GM19035 (cell line): ENCODE measurements at regions not wholly inside any gene's neighbourhood (a gene's known extent, or its start where the extent isn't known, plus 50 kb on each side); places are given as distances from the start of the nearest gene placed in this dataset.

ENCODE experiments used
- ATAC-seq: cut with Tn5 transposase; IDR thresholded peaks from one replicate; pipeline ENCODE4 v1.9.1; 2021; ENCODE audit not compliant: unreplicated experiment

DNA sequence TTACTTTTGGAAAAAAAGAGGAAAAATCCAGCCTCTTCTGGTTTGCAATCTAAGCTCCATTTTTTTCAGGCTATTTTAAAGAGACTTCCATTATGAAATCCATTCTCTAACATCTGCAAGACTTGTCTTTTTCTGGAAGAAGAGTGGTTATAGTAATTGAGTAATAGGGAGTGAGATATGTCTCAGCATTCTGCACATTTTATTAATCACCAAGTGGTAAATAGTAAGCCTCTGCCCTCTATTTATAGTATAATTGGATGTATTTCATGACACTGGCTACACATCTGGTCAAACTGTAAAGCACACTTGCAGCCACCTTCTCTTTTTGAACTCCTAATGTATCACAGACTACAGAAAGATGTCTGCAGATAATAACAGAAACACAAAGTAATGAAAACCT, 391.1 kb downstream of the ETS1 start:
- ATAC-seq, result no peak

DNA sequence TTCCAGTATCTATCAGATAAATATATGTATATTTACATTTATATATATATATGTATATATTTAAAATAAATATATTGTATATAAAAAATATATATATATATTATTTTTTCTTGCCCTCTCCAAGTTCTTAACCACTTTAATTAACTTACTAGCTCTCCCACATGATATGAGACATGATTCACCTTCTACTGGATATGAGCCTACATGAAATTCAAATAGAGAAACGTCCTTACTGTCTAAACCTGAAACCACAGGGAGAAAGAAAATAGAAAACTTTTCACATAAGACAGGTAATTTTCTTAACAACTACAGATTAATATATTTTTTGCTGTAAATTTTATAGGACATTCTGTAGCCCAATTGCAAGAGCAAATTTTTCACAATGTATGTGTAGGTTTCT, 391.6 kb downstream of the ETS1 start:
- ATAC-seq, result no peak

DNA sequence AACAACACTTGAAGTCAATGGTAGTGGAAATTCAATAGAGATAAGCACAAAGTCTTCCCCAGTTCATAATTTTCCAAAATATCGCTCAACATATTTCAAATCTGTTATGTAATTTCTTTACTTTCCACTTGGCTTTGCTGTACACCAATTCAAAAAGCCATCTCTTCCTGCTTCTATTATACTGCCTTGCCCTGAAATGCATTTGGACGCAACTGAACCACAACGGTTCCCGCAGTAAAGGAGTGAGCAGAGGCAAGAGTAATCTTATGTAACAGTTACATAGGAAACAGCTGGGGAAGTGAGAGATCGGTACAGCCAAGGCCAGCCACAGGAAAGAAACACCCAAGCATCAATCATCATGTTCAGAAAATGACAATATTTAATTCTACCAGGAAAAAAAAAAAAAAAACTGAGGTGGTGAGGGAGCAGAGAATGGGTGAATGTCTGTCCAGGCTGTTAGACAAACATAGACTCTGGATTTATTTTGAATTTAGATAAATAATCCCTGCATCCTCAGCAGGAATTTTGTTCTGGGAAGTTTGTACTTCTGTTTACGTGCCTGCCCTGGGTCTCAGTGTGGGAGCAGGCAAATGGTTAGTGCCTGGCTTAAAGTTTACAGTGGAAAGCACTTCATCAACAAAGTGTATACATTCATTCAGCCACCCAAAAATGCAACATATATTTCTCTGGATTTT, 392.2 kb downstream of the ETS1 start:
- ATAC-seq, result no peak

GRCh38 chr11:128194216-128194615, 393.1 kb downstream of the ETS1 start:
- no peak for ATAC-seq

- ATAC-seq, result no peak
Measured at GRCh38 chr11:128193615-128194014, 393.7 kb downstream of the ETS1 start.

GRCh38 chr11:128190312-128190711, 397.0 kb downstream of the ETS1 start:
- ATAC-seq, result no peak

DNA sequence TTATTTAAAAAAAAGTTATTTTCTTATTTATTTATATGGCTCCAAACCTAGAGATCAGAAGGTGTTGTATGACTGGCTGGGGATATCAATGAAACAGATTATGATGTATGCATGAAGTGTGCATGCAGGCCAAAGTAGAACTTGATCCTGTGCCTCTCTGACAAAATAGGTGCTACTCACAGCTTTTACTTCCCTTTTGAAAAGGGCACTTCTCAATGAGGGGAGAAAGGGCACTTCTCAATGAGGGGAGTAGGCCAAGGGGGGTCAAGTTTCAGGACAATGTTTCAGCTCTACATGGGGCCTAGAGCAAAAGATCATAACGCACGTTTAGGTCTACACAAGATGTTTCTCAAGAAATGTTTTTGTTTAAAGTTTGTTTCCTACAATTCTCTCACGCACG, 397.5 kb downstream of the ETS1 start:
- ATAC-seq, result no peak

DNA sequence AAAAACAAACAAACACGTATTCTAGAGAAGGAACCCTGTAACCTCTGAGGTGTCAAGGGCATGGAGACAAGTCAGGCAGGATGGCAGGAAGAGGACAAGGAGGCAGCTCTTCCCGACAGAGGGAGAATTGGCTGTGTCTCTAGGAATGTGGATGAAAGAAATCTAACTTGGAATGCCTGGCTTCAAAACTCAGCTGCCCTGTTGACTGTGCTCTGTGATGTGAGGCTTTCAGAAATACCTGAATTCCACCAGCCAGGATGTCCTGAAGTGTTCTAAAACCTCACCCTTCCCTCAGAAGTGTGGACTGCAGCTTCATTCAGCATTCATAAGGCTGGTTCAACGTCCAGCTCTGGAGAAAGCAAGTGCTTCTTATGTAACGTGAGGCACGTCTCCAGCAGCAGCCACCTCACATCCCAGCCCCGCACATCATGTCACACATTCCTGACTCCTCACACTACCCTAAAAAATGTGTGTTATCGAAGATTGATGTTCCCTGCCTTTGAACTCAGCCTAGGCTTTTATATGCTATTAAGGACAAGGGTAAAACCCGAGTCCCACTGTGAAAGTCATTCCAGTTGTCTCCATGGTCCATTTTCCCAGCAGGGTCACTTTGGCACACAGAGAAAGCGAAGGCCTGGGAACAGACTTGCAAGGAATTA, 398.9 kb downstream of the ETS1 start:
- no peak for ATAC-seq

DNA sequence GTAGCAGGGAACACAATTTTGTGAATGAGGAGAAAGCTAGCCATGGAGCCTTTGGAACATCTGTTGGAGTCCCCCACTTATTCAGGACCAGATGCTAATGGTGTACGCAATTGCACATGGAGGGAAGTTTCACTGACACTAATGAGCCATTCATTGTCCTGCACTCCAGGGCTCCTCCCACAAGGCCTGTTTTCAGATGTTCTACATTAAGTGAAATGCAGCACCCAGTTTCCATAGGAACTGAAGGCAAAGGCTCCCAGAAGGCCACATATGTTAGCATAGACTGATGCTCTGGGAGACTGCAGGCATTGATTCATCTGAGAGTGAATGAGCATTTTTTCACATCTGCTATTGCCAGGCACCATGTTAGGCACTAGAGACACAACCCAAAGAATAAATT, 399.5 kb downstream of the ETS1 start:
- ATAC-seq, result no peak

DNA sequence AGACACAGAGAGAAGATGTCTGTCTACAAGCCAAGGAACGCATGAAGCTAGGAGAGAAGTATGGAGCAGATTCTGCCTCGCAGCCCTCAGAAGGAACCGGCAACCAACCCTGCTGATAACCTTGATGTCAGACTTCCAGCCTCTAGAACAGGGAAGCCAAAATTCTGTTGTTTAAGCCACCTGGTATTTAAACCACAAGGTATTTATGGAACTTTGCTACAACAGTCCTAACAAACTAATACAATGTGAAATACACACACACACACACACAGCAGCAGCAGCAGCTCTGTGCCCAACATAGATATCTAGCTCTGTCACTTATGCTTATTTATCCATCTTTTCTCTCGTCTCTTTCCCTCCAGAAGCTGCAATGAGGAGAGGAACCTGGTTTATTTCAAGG, 400.0 kb downstream of the ETS1 start:
- no peak for ATAC-seq

DNA sequence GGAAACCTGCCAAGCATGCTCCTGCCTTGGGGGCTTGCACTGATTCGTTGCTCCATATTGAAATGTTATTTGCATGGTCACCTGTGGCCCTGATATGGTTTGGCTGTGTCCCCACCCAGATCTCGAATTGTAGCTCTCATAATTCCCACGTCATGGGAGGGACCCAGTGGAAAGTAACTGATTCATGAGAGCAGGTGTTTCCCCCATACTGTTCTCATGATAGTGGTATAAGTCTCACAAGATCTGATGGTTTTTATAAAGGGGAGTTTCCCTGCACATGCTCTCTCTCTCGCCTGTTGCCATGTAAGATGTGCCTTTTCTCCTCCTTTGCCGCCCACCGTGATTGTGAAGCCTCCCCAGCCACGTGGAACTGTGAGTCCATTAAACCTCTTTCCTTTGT, 402.4 kb downstream of the ETS1 start:
- ATAC-seq, result no peak

DNA sequence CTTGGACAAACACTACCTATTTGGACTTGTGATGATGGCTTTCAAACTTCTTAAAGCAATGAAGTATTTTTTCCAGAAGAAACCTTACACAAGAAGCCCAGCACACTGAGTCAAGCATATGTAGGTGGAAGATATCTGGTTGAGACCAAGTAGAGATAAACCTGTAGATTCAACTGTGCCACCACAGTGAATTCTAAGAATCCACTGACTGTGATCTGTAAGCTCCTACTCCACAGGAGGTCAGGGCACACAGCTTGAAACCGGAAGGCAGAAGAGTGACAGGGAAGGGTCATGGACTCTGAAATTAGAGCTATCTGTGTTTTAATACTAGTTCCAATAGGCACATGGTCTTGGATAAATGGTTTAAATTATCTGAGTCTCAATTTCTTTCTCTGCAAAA, 404.5 kb downstream of the ETS1 start:
- no peak for ATAC-seq

DNA sequence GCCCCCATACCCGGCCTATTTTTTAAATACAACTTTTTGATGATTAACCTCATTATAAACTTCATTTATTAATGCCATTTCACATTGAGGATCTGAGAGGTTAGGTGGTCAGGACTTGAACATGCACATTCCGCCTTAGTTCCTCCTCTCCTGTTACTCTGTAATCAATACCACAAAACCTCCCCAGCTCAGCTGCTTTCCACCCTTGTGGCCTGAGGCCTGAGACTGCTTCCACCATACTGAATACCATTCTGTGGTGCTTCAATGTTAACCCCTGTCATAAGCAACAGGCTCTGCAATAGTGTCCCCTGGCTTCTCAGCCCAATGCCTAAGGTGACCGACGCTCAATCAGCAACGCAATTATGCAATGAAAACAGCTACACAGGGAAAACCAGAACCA, 405.4 kb downstream of the ETS1 start:
- no peak for ATAC-seq

DNA sequence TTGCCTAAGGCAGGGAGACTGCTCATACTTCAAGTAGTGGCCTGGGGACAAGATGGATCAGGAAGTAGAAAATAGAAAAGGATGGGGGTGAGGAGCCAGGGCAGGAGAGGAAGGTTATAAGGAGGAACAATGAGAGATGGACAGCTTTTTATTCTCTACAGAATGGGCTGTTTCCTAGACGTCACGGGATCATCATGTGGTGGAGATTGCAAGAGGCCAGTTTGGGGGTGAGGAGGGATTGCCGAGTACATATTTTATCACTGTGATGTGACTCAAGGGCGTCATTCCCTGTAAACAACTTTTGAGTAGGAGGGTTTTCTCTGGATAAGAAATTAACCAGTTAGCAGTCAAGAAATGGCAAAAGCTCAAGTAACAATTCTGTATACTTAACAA, 406.3 kb downstream of the ETS1 start:
- ATAC-seq, result no peak

GRCh38 chr11:128180441-128181087, 406.8 kb downstream of the ETS1 start:
- ATAC-seq, result no peak

- ATAC-seq, result no peak
Measured at GRCh38 chr11:128179512-128179911, 407.8 kb downstream of the ETS1 start.

DNA sequence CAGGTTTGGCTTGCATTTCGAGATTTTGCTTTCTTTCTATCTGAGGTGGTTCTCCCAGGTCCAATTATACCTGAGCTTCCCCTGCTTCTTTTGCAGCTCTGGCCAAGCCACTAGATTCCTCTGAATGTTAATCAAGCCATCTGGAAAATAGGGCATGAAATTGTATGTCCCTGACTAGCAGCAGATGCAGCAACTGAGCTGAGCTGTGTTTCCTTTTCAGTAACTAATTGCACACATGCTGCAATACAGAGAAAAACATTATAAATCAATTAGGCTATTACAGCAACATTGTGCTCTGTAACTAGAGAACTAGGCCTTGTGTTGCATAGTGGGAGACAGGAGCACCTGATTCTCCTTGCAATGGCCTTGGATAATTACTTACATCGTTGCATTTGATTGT, 408.3 kb downstream of the ETS1 start:
- no peak for ATAC-seq

DNA sequence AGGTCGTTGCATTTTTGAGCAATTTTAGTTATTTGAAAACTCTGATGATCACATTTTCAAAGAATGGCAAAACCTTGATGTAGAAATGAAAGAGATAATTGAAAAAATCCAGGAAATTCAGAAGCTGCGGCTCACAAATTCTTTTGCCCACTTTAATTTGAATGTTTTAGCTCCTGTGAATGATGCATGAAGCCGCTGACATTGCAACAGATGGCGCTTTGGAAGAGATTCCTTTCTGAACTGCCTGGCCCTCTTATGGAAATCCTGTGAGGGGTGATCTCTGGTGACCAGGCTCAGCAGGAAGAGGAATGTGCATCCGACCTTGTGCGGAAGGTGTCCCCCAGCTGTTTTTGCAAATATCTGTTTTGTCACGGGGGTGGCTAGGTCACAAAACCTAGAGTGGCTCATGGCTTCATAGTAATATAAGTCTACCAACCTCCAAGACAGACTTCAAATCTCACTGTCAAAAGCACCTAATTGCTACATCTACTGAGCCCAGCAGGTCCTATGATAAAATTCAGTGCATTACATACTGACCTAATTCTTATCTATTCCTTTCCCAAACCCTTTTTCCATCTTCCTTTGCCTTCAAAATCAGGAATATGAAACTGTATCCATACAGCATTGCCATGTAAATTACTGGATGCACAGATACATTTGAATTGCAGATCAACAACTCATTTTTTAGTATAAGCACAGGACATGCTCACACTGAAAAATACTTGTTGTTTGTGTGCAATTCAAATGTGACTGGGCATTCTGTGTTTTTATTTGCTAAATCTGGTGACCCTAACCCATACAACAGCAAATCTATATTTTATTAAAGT, 412.7 kb downstream of the ETS1 start:
- ATAC-seq, result no peak

- peak; percentile 85 for ATAC-seq
Measured at GRCh38 chr11:128172046-128172878, 415.1 kb downstream of the ETS1 start.

DNA sequence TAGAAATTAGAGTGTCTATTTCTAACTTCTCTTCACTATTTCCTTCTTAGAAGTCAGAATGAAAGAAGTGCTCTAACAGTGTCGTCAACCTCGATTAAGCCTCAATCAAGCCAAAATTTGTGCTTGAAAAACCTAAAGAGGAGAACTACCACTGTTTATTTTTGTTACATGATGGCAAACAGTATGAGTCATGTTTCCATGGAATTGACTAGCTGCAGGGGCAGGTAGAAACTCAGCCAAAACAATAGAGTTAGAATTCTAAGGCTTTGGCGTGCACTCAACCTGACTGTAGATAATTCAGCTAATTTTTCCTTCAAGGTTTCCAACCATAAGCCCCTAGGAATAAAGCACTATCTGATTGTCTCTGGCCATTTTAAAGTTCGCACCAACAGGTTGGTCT, 415.9 kb downstream of the ETS1 start:
- no peak for ATAC-seq

GRCh38 chr11:128165572-128165971, 421.8 kb downstream of the ETS1 start:
- ATAC-seq, result no peak
